Fibroblast of the conjunctiva (primary cell): ENCODE measurements at regions not wholly inside any gene's neighbourhood (a gene's known extent, or its start where the extent isn't known, plus 50 kb on each side); places are given as distances from the start of the nearest gene placed in this dataset.

ENCODE experiments used
- DNase-seq: peaks from one replicate; pipeline ENCODE4 v3.0.0-alpha.2; 2010; ENCODE audit warnings: low read depth

DNA sequence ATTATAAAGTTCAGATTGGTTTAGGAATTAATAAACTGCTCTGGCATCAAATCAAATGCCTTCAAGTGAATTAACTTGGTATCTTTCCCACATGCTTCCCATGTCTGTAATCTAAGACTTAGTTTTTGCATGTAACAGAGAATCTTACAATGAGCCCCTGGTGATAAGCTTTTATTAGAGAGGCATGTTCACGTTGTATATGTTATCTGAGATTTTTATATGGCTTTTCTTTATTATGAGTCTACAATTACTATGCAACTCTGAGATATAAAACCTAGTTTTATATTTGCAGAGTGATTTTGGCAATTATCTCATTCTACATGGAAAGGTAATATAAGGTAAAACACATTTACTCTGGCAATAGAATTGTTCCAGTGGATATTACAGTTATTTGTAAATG lies 1578.4 kb upstream of the IGFBP7 start:
- DNase-seq: no peak

DNA sequence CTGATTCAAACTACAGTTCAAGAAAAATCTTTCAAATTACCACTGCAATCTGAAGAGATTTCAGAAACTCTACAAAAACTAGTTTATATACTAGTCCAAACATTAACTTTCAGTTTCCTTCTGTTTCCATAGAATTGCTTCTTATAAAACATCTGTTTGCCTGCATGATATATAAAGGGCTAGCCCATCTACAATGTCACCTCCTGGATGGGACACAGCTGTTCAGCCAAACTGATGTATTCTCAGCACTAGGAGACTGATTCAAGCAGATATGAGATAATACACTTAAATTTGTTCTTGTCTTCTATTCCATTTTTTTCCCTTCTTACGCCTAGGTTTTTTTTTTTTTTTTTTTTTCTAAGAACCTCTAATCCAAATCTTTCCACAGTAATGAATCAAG lies 1569.7 kb upstream of the IGFBP7 start:
- DNase-seq: no peak

DNA sequence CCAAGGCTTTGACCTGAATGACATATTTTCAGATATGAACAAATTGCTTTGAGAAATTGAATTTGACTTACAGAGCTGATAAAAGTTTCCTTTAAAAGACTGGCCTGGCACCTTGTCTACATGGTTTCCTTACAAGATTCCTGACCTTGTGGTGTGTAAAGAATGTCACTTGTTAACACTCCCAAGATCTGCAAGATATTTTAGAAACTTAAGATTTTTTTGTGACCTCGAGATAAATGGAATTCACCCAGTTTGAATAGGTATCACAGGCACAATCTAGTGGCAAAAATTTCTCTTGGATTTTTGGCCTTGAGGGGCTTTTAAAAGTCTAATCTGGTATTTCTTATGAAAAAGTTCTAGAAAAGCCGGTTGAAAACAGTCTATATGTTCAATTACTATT lies 1568.9 kb upstream of the IGFBP7 start:
- DNase-seq: no peak

DNA sequence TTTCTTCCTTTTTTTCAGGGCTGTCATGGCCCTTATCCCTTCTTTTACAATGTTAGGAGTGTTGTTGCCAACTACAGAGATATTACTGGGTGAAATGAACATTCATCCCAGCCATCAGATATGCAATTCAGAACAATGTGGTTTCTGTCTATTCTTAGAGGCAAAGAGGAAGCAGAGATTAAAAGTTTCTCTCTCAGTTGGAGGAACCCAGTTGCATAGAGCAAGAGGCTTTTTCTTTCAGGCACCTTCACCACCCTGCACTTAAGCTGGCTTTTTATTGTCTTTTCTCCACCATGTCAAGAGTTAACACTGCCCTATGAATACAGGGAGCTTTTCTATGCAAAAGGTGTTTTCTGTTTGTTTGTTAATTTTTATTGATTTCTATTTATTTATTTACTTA lies 1559.6 kb upstream of the IGFBP7 start:
- DNase-seq: no peak

DNA sequence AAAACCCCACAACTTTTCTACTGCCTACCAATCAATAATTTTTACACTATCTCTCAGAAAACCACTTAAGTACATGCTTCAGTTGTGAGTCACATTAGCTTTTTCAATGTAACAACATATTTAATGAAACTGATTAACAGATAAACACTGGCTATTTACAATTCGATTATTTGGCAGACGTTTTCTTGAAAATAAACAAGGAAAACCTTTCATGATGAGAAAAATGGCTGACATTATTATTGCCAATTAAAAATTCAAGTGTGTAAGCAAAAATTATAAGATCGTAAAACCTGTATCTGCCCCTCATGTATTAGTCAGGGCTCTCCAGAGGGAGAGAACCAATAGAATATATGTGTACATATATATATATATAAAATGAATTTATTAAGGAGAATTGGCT lies 1555.5 kb upstream of the IGFBP7 start:
- DNase-seq: no peak

DNA sequence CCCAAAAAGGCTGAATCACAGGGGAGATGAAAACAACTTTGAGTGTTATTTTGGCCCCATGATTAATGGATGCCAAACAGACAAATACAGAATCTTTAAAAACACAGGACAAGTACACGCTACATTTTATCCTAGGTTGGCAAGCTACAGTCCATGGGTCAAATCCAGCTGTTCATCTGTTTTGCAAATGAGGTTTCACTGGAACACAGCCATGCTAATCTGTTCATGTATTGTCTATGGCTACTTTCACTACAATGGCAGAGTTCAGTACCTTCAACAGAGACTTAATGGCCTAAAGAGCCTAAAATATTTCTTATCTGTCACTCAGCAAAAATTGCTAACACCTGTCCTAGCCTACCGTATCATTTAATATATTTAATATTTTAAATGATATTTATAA lies 1548.5 kb upstream of the IGFBP7 start:
- no peak for DNase-seq

DNA sequence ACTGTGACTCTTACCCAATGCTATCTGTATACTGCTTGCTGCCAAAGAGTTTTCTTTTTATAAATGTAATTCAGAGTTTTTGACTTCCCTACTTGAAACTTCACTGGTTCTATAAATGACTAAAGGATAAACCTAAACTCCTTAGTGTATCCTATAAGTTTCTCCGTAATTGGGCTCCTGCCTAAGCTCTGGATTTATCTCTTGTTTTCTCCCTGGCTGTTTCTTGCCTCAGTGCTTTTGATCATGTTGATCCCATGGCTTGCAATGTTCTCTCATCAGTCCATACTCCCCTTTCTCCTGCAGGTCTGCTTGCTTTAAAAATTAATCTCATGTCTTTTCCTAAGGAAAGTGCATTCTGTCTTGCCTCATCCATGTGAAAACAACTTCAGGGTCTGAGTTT lies 1543.1 kb upstream of the IGFBP7 start:
- no peak for DNase-seq

DNA sequence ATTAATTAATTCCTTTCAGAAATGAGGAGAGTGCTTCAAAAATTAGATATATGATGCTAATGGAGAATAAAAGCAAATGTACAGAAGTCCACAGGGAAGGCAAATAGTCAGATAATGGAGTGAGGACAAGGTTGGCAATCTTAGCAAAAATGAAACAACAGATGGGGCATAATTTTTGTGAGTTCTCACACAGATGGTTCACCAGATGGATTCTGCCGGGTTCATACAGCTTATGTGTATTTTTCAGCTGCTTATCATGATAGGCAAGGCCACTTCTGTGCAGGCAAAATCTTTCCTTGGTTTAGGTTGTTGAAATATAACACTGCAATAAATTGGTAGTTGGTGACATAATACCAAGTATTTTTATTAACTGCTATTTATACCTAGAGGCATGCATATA lies 1539.0 kb upstream of the IGFBP7 start:
- no peak for DNase-seq

DNA sequence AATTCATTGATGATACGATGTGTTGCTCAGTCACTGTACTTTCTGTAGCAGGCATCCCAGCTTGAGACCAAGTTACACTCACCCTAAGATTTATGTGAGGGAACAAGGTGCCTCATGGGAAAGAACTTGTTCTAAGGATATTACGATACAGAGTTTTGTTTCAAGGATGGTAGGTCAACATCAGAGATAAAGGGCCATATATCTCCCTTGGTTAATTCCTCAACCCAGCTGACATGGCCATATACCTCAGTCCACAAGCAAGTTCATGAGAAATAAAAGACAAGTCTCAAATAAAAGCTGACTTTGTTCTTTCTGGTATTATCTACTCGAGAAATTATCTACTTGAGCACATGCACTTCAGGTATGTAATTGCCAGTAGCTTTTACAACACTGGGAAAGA lies 1535.9 kb upstream of the IGFBP7 start:
- no peak for DNase-seq

DNA sequence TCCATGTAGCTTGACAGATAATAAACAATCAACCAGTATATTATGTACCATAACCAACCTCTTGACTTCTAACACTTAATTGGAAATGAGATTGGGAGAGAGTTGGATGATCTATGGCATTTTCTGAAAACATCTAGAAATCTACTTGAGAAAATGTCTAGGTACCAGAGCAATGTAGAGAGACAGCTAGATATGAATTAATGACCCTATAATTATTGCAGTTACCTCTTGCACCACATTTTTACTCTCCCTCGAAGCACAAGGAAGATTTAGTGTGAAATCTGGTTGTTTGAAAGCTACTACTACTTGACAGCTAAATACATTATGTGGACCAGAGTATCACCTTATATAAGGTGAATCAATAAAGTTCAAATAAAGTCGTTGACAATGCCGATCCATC lies 1534.4 kb upstream of the IGFBP7 start:
- no peak for DNase-seq

DNA sequence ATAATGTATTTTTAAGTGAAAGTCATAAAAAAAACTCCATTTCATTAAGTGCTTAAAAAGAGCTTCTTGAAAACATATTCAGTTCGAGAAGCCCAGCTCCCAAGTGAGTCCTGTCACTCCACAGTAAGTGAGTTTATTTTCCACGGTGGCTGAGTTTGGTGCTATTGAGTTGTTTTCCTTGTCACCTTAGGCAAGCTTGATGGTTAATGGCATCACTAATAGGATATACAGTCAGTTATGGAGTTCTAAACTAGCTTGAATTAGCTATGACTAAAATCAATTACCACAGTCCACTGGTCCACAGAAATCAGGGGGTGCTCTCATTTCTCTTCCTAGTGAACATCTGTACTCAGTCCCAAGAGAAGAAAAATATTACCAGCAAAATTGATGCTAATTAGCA lies 1526.2 kb upstream of the IGFBP7 start:
- no peak for DNase-seq

DNA sequence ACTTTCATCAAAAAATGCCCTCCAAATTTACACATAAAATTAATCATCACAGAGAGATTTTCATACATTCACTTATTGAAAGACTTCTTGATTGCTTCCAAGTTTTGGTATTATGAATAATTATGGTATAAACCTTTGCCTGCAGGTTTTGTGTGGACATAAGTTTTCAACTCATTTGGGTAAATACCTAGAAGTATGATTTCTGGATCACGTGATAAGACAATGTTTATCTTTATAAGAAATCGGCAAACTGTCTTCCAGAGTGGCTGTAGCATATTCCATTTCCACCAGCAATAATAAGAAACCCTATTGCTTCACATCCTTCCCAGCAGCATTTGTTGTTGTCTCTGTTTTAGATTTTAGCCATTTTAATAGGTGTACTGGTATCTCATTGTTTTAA lies 1507.0 kb upstream of the IGFBP7 start:
- DNase-seq: no peak

DNA sequence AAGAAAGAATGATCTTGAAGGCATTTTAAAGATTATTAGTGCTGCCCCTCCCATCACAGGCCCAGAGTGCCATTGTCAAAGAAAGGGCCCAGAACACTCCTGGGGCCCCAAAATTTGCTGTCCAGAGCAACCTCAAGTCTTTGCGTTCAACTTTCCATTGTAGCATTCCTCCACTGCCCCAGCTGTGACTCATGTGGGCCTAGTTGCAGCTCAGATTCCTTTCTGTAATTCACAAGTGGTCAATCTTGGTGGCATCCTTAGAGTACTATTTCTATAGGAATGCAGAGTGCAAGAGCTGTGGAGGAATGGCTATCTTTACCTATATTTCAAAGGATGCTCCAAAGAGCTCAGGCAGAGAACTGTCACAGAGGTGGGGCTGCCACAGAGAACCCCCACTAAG lies 1500.8 kb upstream of the IGFBP7 start:
- no peak for DNase-seq

DNA sequence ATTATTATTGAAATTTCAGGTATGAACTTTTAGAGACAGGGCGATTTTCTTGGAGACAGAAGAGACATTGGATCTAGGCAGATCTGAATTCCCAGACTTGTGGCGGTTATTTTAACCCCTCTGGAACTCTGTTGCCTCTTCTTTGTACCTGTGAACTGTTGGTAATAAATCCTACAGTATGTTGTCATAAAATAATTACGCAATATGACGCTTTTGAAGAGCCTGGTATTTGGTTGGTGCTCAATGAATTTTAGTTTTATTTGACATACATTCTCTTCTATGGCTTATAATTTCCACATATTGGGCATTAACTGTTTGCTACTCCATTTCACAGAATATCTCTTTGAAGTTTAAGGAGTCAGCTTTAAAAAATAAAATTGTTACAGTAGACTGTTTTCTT lies 1496.1 kb upstream of the IGFBP7 start:
- no peak for DNase-seq

DNA sequence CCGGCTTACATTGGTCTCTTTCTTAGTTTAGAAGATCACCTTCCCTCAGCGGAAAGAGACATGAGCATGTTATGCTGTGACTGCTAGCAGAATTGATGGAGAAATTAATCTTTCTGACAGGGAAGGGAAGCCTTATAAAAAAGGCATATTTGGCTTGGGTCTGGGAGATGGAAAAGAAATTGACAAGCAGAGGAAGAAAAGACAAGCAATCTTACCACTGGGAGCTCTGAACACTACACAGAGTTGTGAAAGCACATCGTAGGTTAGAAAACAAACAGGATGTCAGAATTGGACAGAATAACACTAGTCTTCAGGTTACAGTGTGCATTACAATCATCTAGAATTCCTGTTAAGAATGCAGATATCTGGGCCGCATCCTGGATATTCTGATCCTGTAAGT lies 1493.8 kb upstream of the IGFBP7 start:
- DNase-seq: no peak

DNA sequence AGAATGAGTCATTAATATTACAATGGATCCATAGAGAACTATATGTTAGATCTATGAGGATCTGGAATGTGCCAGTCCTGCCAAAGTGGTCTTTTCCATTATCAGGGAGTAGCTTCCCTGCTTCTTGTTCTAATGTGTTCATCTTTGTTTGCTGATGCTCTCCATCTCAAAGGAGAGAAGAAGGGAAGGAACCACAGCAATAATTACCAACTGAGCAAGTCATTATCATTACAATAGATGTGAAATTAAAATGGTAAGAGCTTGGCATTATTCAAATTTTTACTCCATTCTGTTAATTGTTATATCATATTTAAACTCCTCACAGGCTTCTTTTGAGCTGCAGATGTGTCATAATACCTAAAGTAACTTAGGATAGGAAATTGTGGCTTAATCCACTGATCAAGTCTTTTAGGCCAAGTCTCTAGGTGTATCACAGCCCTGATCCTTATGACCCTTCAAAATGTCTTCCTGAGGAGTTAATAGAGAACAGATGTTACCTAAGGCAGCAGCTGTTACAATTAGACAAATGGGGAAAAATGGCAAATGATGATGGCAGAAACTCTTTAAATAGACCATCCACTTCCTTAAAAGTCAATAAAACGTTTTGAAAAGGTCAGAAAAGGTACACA lies 1492.7 kb upstream of the IGFBP7 start:
- DNase-seq: no peak

DNA sequence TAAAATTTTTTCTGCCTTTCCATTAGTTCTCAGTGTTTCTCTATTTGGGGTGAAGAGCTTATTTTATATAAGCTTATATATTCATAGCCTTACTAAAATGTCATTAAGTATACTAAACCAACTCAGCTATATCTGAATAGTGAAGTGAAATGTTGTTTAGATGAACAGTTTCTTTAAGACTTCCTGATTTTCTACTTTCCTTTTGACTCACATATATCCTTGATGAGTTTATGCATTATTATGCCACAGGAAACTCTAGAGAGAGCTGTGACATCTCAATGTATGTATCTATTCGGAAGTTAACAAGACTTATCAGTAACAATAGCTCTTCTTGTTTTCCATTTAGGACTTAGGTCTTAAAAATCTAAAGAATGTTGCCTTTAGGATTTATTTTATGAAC lies 1491.8 kb upstream of the IGFBP7 start:
- no peak for DNase-seq

DNA sequence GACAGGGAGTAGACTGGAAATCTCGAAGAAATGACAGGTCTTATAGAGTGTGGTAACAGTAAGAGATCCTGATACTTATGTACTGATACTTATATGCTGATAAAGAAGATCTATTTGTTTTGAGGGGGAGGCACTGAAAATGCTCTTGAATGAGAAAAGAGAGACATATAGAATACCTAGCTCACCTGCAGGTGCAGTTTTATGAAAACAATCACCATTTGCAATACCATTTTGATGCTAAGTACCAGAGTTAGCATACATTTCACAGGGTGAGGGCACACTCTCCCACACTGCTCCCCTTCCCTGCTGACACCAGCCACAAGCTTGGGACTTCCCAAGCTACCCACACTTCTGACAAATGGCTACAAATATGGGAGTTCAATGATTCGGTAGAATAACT lies 1490.1 kb upstream of the IGFBP7 start:
- DNase-seq: no peak

DNA sequence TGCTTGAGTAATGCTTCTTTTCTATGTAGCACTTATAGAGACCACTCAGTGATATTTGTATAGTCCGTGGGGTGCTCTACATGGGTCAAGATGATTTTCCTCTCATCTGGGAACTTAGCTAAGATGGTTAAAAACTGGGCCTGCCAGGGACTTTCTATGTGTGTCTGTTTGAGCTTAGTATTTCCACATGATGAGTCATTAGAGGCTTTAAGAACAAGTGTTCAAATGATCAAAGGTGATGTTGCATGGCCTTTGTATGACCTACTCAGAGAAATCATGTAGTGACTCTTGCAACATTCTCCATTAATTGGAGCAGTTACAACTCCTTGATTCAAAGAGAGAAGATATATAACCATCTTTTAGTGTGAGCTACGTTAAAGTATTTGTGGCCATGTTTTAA lies 1480.5 kb upstream of the IGFBP7 start:
- no peak for DNase-seq

DNA sequence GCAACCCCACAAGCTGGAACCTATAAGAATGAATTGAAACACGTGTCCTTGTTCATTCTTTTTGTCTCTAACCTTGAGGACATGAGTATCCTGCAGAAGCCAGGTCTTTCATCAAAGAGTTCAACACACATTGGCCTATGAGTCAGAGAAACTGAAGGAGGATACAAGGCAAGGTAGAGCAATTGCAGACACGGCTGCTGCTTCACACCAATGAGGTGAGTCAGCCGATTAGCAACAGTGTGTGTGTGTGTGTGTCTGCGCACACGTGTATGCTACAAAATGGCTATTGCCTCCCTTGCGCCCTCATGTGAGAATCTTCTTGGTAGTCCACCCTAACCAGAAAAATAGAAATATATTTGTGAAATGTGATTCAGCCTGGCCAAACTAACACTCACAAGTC lies 1477.7 kb upstream of the IGFBP7 start:
- DNase-seq: no peak

DNA sequence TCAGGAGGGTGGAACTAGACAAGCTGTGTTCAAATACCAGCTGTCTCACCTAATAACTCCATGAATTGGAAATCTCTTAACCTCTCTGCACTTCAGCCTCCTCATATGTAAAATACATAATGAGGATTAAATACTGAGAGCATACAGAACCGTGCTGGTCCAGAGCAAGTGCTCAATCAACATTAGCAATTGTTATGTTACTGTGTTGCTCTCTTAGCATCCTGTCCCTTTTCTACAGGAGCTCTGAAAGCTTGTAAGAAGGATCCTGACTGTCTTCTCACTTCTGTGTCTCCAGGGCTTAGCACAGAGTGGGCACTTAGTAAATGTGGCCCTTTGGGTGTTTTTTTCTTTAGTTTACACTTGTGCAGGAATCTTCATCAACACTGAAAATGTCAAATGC lies 1456.1 kb upstream of the IGFBP7 start:
- DNase-seq: no peak

DNA sequence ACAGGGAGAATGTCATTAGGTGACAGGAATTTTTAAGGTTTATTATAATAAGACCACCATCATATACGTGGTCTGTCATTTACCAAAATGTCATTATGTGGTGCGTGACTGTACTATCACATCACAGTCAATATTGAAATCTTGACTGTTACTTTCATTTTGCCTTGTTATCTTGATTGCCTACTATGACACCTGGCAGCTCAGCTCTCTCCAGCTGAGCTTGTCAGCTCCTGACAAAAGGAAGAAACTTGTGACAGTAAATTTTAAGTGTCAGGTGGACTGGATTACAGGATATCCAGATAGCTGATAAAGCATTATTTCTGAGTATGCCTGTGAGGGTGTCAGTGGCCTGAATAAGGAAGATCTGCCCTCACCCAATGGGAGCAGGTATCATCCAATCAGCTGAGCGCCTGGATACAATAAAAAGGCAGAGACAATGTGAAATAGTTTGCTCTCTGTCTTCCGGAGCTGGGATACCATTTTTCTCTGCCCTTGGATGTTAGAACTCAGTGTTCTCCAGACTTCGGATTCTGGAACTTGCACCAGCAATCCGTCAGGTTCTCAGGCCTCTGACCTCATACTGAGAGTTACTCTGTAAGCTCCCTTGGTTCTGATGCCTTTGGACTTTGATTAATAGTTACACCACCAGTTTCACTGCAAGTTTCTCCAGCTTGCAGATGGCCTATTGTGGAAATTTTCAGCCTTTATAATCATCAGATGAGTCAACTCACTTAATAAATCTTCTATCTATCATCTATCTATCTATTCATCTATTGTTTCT lies 1454.7 kb upstream of the IGFBP7 start:
- DNase-seq: no peak

DNA sequence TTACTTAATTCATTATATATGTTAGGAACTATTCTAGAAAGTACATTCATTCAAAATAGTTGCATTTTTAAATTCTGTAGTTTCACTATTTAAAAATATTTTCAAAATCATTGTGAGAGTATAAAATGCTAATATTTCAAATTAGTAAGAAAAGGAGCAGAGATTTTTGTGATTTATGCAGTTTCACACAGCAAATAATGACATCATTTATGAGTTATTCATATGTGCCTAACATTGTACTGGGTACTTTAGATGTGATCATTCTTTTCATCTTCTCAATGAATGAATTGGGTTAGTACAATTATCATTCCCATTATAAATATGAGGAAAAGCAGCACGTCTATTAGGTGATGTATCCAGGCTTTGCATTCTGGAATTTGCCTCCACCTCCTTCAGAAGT lies 1451.0 kb upstream of the IGFBP7 start:
- no peak for DNase-seq

DNA sequence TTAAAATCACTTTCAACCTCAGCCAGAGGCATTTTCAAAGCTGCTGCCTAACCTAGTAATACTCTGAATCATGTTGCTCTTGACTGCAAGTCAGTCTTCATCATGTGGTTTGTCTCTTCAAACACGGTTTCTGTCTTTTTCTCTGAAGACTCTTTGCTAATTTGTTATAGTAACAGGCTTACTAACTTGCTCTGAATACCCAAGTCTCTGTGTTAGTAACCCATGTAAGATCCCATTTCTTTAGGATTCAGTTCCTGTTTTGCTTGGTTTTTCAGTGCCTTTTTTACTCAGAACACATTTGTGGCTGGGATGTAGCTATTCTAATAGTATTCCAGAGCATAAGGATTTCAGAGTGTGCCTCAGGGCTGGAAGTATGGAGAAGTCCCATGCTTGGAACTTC lies 1450.6 kb upstream of the IGFBP7 start:
- no peak for DNase-seq
